NAMALWA (cell line): ENCODE measurements at regions not wholly inside any gene's neighbourhood (a gene's known extent, or its start where the extent isn't known, plus 50 kb on each side); places are given as distances from the start of the nearest gene placed in this dataset.

ENCODE experiments used
- DNase-seq: peaks from one replicate; pipeline ENCODE4 v3.0.0-alpha.2; 2015; ENCODE audit warnings: low spot score

DNA sequence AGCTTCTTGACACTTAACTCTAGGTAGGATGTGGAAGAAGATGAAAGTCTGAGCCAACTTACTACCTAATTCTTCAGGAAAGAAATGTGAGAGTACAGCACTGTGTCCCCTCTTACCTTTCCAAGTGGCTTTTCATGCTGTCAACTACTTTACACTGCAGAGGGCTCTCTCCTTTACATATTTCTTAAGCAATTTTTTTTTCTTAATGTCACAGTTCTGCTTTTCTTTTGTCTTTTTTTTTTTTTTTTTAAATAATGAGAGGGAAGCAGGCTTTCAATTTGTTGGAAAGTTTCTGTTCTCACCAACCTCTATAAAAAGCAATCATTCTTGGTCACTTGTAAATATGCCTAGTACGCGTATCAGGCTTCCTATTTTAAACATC, 212.7 kb upstream of the MIR17HG start:
- peak; percentile 21 for DNase-seq

GRCh38 chr13:91135376-91135775, 212.1 kb upstream of the MIR17HG start:
- no peak for DNase-seq

GRCh38 chr13:91135968-91136367, 211.5 kb upstream of the MIR17HG start:
- no peak for DNase-seq

- DNase-seq, result no peak
These were observed 210.7 kb upstream of the MIR17HG start for GRCh38 chr13:91136806-91137205.

DNA sequence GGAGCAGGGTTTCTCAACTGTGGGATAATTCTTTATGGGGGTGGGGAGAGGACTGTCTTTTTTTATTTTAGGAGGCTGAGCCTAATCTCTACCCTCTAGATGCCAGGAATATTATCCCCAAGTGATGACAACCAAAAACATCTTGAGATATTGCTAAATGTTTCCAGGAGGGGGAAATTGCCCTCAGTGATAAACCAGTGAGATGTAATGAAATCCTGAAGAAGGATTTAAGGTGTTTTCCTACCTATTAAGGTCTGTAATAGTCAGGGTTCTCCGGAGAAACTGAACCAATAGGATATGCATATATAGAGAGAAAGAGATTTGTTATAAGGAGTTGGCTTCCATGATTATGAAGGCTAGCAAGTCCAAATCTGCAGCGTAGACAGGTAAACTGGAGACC, 208.3 kb upstream of the MIR17HG start:
- no peak for DNase-seq

GRCh38 chr13:91141543-91142061, 205.9 kb upstream of the MIR17HG start:
- DNase-seq, result no peak

GRCh38 chr13:91142572-91142971, 204.9 kb upstream of the MIR17HG start:
- DNase-seq, result no peak

DNA sequence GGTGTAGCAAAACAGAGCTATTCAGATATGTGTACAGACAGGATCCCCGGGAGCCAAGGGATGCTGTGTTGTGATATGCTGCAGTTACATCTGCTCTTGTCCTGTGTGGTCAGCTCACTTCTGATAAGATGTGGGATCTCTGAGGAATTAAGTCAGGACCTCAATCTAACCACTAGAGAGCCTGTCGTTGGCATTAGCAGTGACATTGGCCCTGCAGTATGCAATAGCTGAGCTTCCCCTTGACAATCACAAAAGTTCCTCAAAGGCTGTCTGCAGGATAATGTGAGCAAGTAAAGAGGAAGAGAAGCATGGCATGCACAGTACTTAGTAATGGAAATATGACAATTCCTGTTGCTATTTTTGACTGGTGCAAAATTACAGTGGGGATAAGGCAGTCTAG, 203.4 kb upstream of the MIR17HG start:
- DNase-seq, result no peak

GRCh38 chr13:91144486-91144885, 203.0 kb upstream of the MIR17HG start:
- no peak for DNase-seq

DNA sequence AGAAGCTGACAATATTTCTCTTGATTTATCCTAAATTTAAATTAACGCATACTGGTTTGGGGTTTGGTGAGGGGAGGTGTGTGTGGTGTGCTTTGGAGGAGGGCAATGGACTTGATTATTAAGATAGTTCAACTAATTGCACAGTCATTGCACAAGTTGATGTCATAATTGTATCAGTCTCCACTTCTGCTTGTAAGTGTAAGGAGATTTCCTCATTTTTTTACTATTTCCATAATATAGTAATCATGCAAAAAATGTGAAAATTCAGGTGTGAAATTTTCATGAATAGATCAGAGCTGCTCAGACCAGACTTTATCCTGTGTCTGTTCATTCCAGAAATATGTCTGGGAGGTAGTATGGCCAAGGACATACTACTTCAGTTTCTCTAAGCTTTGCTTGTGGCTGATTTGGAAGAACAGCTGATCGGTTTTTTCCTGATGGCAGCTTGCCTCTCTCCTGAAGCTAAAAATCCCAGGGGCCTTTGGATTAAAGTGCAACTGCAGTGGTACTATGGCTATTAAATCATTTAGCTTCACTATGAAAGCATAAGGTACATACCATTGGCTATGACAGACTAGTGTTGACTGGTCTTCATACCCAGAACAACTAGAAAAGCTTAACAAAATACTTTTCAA, 201.8 kb upstream of the MIR17HG start:
- DNase-seq, result no peak

- DNase-seq, result no peak
These were observed 200.9 kb upstream of the MIR17HG start for GRCh38 chr13:91146601-91147000.

DNA sequence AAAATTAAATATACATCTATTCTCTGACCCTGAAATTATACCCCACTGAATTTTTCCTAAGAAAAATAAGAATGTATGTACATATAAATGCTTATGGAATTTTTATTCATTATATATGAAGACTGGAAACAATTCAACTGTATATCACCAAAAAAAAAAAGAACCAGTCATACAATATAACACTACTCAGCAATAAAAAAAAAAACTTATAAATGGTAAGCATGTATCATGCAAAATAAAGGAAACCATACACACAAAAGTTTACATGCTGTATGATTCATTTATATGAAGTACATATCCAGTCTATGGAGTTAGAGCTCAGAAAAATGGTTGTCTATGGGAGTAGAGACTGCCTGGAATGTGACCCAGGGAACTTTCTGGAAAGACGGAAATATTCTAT, 199.4 kb upstream of the MIR17HG start:
- DNase-seq, result no peak

GRCh38 chr13:91151921-91152320, 195.6 kb upstream of the MIR17HG start:
- DNase-seq, result no peak

GRCh38 chr13:91153372-91153771, 194.1 kb upstream of the MIR17HG start:
- DNase-seq, result no peak

DNA sequence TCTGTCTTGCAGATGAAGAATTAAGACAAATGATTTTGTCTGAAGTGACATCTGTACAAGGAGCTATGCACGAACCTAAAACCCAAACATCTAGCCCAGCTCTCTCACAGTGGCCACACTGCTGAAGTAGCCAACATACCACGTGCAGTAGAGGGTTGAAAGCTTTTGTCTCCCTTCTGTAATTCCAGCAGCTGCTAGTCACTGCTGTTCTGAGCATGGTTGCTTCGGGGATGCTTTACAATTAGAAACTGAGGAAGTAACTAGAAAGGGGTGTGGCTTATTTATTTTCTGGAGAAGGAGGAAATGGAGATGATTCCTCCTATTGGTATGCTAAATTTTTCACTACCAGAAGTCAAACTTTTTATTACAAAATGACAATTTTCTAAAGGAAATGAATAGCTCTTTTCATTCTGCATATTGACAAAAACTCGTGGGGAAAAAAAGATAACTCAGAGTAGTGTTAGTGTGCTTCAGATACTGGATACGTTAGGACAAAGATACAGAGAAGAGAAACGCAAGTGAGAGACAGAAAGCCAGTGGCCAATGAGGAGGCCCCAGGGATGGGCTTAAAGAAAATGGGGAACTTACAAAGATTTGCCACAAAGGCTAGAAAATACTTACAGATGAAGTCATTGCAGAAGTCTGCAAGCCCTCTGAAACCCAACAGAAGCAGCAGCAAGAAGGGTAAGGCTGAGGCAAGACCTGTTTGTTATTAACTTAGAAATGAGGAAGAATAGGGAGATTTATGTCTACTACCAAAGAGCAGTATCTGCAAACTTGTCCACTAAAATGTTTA, 192.7 kb upstream of the MIR17HG start:
- DNase-seq, result peak; percentile 40

GRCh38 chr13:91155512-91156114, 191.9 kb upstream of the MIR17HG start:
- no peak for DNase-seq

DNA sequence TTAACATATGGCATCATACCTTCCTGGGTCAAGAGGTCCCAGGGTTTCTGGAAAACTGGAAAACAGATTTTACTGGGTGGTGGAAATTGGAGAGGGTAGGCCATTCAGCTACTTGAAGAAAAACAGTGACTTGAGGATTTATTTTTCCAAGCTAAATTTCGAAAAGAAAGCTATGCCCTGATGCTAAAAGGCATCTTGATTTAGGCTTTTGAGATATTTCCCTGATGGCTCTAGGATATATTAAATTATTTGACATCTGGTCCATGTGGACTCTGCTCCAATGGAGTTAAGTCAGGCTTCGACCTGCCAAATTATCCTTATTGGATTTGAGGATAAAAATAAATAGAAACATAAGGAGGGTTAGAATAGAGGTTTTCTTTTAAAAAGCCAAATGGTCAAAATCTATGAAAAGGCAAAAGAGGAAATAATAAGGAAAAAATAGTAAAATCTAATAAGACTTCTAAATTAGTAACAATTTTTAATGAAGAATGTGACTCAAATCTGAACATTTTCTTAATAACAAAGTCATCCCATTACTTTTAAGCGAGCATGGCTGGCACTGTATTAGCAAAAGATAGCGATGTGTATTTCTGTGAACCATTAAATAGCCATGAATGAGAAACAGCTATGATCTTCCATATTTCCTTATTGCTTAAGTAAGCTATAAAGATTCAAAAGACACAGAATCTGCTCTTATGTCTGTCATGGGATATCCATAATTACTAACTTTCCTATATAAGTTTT, 190.0 kb upstream of the MIR17HG start:
- DNase-seq, result no peak

- DNase-seq, result no peak
These were observed 189.5 kb upstream of the MIR17HG start for GRCh38 chr13:91158017-91158395.

DNA sequence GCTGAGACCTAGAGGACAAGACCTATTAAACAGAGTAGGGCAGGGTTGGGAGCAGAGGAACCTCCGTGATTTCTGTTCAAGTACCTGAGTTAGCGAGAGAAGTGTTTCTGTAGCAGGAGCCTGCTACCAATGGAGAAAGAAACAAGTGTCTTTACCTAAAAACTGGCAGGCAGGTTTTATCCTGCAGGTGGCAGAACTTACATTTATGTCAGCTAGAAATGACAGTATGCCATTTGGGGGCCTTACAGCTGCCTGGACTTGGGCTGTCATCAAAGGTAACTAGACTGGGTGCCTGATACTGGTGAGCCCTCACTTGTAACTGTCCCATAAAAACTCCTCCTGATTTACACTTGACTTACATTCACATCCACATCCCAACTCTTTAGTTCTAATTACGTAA, 185.3 kb upstream of the MIR17HG start:
- DNase-seq, result peak; percentile 62

GRCh38 chr13:91162589-91162988, 184.9 kb upstream of the MIR17HG start:
- DNase-seq, result no peak

DNA sequence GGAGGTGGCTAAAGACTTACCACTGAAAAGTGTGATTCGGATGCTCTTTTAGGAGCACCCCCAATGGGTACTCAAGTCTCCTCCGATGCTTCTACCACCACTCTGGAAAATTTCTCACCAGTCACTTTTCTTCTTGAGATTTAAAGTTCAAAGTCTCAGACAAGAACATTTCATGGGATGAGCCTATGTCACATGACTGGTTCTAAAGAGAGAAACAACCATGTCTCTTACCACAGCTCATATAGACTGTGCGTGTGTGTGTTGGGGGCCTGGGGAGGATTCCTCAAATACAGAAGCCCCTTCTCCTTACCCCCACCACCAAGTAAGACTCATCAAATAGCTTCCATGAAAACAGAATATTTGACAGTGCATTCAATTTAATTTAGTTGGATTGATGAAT, 181.7 kb upstream of the MIR17HG start:
- DNase-seq, result no peak

DNA sequence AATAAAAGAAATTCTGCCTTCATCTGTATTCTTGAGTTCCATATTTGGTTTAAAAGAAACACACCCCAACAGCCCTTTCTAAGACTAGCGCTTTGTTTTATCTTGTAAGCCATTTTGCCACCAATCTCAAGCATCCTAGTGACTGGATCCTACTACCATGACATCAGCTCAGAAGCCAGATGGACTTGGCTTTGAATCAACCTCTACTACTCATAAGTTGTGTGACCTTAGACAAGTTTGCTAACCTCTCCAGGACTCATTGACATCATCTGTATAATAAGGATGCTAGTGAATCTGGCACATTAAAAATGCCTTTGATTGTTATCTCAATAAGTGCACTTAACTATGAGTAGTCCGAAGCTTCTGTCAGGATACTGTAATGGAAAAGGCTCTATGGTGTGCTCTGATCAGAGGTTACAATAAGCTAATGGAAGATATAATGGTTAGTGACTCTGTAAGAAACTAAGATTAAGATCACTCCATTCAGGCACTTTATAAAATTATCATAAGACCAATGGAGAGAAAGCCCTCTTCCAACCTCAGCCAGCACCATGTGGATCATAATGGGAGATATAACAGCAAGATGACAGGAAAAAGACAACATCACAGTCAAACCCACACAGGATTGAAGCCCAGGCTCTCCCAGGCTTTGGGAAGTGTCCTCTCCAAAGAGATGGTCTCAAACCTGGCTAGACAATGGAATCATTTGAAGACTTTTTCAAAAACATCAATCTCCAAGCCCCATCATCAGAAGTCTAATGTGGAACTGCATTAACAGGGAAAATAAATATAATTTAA, 180.6 kb upstream of the MIR17HG start:
- no peak for DNase-seq
